Adrenal gland (tissue), 5 donors: ENCODE measurements at regions not wholly inside any gene's neighbourhood (a gene's known extent, or its start where the extent isn't known, plus 50 kb on each side); places are given as distances from the start of the nearest gene placed in this dataset.
"Not testable (repeated sequence)": the region's sequence is repeated elsewhere in the genome, so short reads cannot be mapped to it uniquely, and the experiment has no call there.

Experiments
- POLR2A ChIP-seq, 2 donors: fragments of 450-650 bp; IDR thresholded peaks; one replicate each; pipeline ENCODE4 v1.6.1; 2017; ENCODE audit warnings: antibody characterized with exemption in 2 of 2, mild to moderate bottlenecking in 2 of 2, moderate library complexity in 1 of 2
- TF ChIP-seq, protein P1 (sequence below), 6 experiments: fragments of 450-650 bp in 4 of 6; fragments of 200-600 bp in 2 of 6; sonication (generic) in 1 of 6; IDR thresholded peaks; 1 replicate in 5 of 6; 2 replicates in 1 of 6; pipeline versions ENCODE4 v1.5.1 to v1.8.0; 2016 to 2021; ENCODE audit warnings: antibody characterized with exemption in 6 of 6, mild to moderate bottlenecking in 2 of 6, moderate library complexity in 1 of 6
- donor health status: DM: no; HTN: no; CAD: no.

DNA sequence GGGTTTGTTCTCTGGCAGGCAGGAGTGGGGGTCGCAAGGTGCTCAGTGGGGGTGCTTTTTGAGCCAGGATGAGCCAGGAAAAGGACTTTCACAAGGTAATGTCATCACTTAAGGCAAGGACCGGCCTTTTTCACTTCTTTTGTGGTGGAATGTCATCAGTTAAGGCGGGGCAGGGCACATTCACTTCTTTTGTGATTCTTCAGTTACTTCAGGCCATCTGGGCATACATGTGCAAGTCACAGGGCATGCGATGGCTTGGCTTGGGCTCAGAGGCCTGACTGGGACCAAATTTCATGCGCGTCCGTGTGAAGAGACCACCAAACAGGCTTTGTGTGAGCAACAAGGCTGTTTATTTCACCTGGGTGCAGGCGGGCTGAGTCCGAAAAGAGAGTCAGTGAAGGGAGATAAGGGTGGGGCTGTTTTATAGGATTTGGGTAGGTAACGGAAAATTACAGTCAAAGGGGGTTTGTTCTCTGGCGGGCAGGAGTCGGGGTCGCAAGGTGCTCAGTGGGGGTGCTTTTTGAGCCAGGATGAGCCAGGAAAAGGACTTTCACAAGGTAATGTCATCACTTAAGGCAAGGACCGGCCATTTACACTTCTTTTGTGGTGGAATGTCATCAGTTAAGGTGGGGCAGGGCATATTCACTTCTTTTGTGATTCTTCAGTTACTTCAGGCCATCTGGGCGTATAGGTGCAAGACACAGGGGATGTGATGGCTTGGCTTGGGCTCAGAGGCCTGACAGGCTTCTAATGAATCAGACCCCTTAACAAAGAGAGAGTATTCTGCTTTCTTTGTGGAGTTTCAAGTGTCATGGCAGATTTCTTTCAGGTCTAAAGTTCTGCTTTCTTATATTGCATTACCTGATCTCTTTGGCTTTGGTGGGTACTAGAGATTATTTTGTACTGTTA is 1030.6 kb downstream of the FAM133A start:
- TF ChIP-seq, protein P1, sequence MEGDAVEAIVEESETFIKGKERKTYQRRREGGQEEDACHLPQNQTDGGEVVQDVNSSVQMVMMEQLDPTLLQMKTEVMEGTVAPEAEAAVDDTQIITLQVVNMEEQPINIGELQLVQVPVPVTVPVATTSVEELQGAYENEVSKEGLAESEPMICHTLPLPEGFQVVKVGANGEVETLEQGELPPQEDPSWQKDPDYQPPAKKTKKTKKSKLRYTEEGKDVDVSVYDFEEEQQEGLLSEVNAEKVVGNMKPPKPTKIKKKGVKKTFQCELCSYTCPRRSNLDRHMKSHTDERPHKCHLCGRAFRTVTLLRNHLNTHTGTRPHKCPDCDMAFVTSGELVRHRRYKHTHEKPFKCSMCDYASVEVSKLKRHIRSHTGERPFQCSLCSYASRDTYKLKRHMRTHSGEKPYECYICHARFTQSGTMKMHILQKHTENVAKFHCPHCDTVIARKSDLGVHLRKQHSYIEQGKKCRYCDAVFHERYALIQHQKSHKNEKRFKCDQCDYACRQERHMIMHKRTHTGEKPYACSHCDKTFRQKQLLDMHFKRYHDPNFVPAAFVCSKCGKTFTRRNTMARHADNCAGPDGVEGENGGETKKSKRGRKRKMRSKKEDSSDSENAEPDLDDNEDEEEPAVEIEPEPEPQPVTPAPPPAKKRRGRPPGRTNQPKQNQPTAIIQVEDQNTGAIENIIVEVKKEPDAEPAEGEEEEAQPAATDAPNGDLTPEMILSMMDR (IDR thresholded peaks at IDR 0.05), result not testable (repeated sequence)
- TF ChIP-seq POLR2A (IDR thresholded peaks at IDR 0.05), result not testable (repeated sequence)
